Hippocampal formation (tissue), 2 donors: ENCODE measurements at regions not wholly inside any gene's neighbourhood (a gene's known extent, or its start where the extent isn't known, plus 50 kb on each side); places are given as distances from the start of the nearest gene placed in this dataset.

Source experiments
- DNase-seq, 2 donors: peaks; one replicate each; lab custom pipeline; 2025; lab: John Stamatoyannopoulos, UW

GRCh38 chr7:41098402-41098801 lies 604.5 kb downstream of the INHBA start:
- DNase-seq, result no peak

DNA sequence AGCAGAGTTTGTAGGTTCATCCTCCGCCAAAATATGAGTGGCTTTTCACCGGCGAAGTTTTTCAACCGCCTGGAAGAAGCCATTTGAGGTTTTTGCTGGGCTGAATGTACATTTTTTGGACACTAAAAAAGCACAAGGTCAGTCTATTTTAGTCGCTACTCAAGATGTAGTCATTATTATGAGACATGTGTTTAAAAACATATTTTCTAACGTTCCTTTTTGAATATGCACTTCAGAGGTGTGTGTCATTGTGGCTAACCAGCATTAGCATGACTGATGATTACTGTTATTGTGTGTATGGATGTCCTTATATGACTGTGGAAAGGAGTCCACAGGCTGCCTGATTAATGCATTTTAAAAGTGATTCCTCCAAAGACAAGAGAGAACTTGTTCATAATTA lies 605.4 kb downstream of the INHBA start:
- DNase-seq, result no peak

- no peak for DNase-seq
Observed at GRCh38 chr7:41096917-41097316, 606.0 kb downstream of the INHBA start.

DNA sequence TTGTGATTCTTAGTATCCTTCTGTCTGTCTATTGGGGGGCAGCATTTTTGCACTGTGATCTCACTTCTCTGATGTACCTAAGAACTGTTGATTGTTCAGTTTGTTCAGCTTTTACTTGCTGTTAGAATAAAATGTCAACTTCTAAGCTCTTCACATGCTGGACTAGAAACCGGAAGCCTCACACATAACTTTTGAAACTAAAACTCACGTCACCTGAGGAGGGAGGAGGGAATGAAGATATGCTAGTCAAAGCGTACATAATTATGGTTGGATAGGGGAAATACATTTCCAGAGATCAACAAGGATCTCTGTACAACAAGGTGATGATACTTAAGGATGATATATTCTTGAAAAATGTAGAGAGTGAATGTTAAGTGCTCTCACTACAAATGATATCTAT lies 609.7 kb downstream of the INHBA start:
- DNase-seq, result no peak

- no peak for DNase-seq
Observed at GRCh38 chr7:41085244-41085643, 617.6 kb downstream of the INHBA start.

- DNase-seq, result no peak
Observed at GRCh38 chr7:41084381-41084780, 618.5 kb downstream of the INHBA start.

GRCh38 chr7:41069635-41070034 lies 633.3 kb downstream of the INHBA start:
- no peak for DNase-seq

GRCh38 chr7:41067576-41067975 lies 635.3 kb downstream of the INHBA start:
- DNase-seq, result no peak

DNA sequence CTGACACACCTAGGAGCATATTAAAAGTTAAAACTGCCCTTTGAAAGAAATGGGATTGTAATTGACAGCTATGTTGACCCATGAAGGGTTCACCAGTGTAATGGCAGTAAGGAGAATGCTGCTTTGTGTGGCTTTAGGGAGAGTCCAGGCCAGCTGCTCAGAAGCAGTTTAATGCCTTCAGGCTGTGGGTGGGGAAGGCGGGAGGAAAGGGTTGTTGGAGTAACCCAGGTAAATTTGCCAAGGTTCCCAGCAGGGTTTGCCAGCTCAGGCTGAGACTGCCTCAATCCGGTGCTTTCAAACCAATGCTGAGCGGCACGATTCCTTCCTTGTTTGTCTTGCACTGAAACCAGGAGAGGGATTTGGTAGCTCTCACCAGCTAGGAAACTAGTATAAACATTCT lies 637.2 kb downstream of the INHBA start:
- DNase-seq, result no peak

DNA sequence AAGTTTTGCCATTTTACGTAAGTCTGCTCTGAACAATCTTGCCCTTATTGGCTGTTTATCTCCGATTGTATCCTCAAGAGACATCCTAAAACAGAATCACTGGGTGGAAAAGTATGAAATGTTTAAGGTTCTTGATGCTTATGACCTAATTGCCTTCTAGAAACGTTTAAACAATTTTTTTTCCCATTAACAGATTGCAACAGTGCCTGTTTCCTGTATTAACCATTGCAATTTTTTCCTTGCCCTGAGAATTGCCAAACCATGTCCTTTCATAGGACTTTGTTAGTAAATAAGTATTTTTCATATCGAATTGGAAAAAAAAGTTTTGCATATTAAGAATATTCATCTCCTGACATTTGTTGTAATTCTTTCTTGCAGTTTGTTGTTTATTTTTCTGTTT lies 639.8 kb downstream of the INHBA start:
- DNase-seq, result no peak

GRCh38 chr7:41060796-41061195 lies 642.1 kb downstream of the INHBA start:
- no peak for DNase-seq

GRCh38 chr7:41059796-41060195 lies 643.1 kb downstream of the INHBA start:
- no peak for DNase-seq

GRCh38 chr7:41058986-41059741 lies 643.7 kb downstream of the INHBA start:
- no peak for DNase-seq

DNA sequence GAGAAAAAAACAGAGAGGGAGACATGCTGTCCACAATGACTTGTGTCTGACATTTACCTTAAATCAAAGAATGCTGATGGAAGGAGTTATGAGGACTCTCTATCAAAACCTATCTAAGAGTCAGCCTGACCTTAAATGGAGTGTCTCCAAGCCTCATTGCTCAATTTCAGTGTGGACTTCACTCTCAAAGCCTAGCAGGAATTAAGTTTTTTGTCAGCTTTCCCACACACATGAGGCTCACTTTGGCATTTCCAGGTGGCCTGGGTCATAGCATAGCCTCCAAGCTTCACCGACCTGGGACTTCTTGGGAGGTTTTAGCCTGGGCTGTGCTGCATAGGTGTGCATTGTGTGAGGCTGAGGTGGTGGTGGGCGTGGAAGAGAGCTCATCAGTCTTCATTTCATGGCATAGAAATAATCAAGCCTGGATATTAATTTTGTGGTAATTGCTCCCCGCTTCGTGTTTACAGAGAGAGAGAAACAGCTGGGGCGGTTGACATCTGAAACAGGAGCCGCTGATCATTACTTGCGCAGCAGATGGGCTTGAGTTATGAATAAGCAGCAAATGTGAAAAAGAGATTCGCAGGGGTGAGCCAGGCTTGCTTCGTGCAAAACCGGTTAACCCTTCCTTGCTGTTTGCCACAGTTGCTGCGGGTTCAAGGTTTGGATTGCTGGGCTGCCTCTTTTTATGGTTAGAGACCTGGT lies 647.8 kb downstream of the INHBA start:
- no peak for DNase-seq

- DNase-seq, result no peak
Observed at GRCh38 chr7:41053820-41054219, 649.1 kb downstream of the INHBA start.

- no peak for DNase-seq
Observed at GRCh38 chr7:41052736-41053135, 650.2 kb downstream of the INHBA start.

- no peak for DNase-seq
Observed at GRCh38 chr7:41052201-41052600, 650.7 kb downstream of the INHBA start.

DNA sequence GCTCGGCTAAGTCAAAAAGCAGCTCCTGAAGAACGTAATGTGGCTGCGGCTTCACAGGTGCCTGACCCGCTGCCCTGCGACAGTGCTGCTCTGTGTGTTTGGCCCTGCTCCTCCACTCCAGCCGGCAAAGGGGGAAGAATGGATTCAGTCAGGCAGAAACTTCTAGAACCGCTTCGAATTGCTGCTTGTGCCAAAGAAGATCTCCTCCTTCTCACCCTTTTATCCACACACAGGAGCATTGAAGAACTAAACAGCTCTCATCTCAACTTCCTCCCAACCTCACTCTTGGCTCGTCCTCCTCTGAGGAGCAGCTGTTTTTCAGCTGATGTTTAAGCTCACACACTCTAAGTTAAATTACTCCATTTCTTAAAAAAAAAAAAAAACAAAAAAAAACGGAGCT lies 651.4 kb downstream of the INHBA start:
- no peak for DNase-seq

GRCh38 chr7:41051062-41051461 lies 651.8 kb downstream of the INHBA start:
- no peak for DNase-seq

DNA sequence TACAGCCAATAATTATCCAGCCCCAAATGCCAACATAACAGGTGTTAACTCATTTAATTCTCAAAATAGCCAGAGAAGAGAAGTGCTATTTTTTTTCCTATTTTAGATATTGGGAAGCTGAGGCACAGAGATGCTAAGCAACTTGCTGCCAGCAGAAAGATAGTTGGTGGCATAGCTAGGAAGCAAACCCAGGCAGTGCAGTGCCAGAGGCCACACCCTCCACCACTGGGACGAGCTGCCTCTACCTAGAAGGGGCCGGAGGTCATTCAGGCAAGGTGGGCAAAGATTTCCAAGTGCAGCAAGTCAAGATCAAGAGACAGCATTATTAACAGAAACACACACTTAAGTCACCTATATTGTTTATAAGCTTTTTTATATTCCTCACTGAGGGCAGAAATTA lies 654.1 kb downstream of the INHBA start:
- DNase-seq, result no peak

GRCh38 chr7:41047789-41048191 lies 655.1 kb downstream of the INHBA start:
- DNase-seq, result no peak

DNA sequence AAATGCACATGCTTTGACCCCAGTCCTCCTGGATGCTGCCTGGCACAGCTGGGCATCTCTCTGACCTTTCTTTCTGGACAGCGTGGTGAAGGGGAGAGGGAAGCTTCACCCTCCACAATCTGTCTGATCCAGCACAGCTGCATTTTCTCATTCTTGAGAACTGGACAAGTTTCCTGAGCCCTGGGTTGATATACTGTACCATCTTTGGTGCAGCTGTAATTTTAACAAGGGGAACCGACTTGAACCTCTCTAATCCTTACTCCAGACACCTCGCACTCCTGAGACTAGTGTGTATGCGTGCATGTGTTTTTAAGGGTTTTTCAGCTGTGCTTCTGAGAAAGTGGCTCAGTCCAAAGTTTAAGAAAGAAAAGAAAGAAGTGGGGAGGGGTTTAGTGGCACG lies 655.7 kb downstream of the INHBA start:
- DNase-seq, result no peak

GRCh38 chr7:41046776-41047175 lies 656.1 kb downstream of the INHBA start:
- DNase-seq, result no peak
